Immature natural killer cell (primary cell): ENCODE measurements at regions not wholly inside any gene's neighbourhood (a gene's known extent, or its start where the extent isn't known, plus 50 kb on each side); places are given as distances from the start of the nearest gene placed in this dataset.
A peak's percentile ranks its signal among the peaks of the same experiment; 100 is the strongest.

Experiments
- DNase-seq, 3 donors: peaks; one replicate each; pipeline ENCODE4 v3.0.0; 2022; ENCODE audit warnings: mixed read lengths in 1 of 3
- H3K27ac Mint-ChIP-seq, 6 donors: one replicate each; pipeline ENCODE4 v1.8.0; 2020; ENCODE audit warnings: mixed read lengths in 6 of 6, mild to moderate bottlenecking in 5 of 6, inconsistent platforms in 4 of 6, moderate library complexity in 3 of 6
- H3K27me3 Mint-ChIP-seq, 3 donors: one replicate each; pipeline ENCODE4 v1.8.0; 2020 to 2021; ENCODE audit warnings: low read depth in 3 of 3, mild to moderate bottlenecking in 3 of 3, mixed read lengths in 3 of 3, moderate library complexity in 3 of 3, inconsistent platforms in 1 of 3
- H3K36me3 Mint-ChIP-seq, 3 donors: one replicate each; pipeline ENCODE4 v1.8.0; 2020; ENCODE audit warnings: mixed read lengths in 3 of 3, inconsistent platforms in 2 of 3, mild to moderate bottlenecking in 2 of 3
- H3K4me1 Mint-ChIP-seq, 2 donors: one replicate each; pipeline ENCODE4 v1.8.0; 2020; ENCODE audit warnings: inconsistent platforms in 2 of 2, mild to moderate bottlenecking in 2 of 2, mixed read lengths in 2 of 2, moderate library complexity in 1 of 2
- H3K4me3 Mint-ChIP-seq, 5 donors: one replicate each; pipeline ENCODE4 v1.8.0; 2020; ENCODE audit warnings: mild to moderate bottlenecking in 5 of 5, mixed read lengths in 5 of 5, inconsistent platforms in 3 of 5, moderate library complexity in 3 of 5
- H3K9me3 Mint-ChIP-seq, 6 donors: one replicate each; pipeline ENCODE4 v1.8.0; 2020; ENCODE audit warnings: mild to moderate bottlenecking in 6 of 6, mixed read lengths in 6 of 6, inconsistent platforms in 4 of 6, moderate library complexity in 3 of 6

GRCh38 chr2:67500541-67500940 lies 103.4 kb downstream of the ETAA1 start:
- no peak overlapping the region for H3K4me3 Mint-ChIP-seq
- DNase-seq, result no peak
- no peaks in the 10 kb centered on the region for H3K36me3 Mint-ChIP-seq

DNA sequence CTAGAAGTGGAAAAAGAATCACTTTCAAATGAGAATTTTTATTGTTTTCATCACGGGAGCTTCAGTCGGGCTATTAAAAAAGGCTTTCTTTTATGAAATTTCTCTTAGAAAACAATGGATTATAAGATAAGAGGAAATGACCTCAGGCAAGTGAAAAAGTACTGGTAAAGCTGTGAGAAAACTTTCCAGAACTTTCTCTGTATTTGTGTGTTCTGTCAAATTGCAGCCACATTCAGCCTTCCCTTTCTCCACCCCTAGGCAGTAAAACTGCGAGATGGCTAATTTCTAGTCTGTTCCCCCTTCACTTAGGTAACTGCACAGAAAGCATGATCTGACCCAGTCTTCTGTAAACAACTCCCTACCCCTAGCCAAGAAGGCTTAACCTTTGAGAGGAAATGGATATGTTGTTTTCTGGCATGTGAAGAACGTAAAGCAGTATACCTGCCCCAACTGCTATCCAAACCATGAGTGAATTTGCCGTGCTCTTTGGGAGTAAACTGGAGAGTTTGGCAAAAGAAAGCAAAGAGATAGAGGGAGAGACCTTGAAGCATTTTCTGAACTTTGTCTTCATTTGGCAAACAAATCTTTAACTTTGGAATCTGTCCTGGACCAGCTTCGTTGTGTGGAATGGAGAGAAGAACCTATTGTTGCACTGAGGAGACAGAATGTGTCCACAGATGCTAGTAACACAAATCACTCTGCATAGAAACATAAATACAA lies 105.4 kb downstream of the ETAA1 start:
- peaks cover 0 to 7% (median 0%) of the 10 kb centered on the region in 6 donors for H3K9me3 Mint-ChIP-seq
- no peak overlapping the region for H3K4me3 Mint-ChIP-seq
- no peak overlapping the region for H3K27ac Mint-ChIP-seq
- H3K27me3 Mint-ChIP-seq, result peaks cover 3 to 8% (median 7%) of the 10 kb centered on the region in 3 donors
- H3K36me3 Mint-ChIP-seq, result no peaks in the 10 kb centered on the region
- H3K4me1 Mint-ChIP-seq, result peaks cover 0 to 1% of the 10 kb centered on the region in 2 donors
- no peak for DNase-seq

More at GRCh38 chr2:67500541-67500940, 103.4 kb downstream of the ETAA1 start:
- peak overlapping the region in 1 of 6 donors; percentile 55 for H3K27ac Mint-ChIP-seq
- H3K9me3 Mint-ChIP-seq, result peaks cover 0 to 7% (median 0%) of the 10 kb centered on the region in 6 donors
- H3K27me3 Mint-ChIP-seq, result peaks cover 0 to 5% (median 4%) of the 10 kb centered on the region in 3 donors
- H3K4me1 Mint-ChIP-seq, result no peaks in the 10 kb centered on the region

- Mint-ChIP-seq H3K27me3 (peaks cover 3 to 8% (median 7%) of the 10 kb centered on the region in 3 donors), H3K4me1 (peaks cover 0 to 1% of the 10 kb centered on the region in 2 donors), H3K27ac (no peak overlapping the region), H3K4me3 (no peak overlapping the region), H3K36me3 (no peaks in the 10 kb centered on the region), H3K9me3 (peaks cover 0 to 7% (median 0%) of the 10 kb centered on the region in 6 donors)
- DNase-seq, result no peak
Measured at GRCh38 chr2:67503066-67503795, 106.1 kb downstream of the ETAA1 start.

DNA sequence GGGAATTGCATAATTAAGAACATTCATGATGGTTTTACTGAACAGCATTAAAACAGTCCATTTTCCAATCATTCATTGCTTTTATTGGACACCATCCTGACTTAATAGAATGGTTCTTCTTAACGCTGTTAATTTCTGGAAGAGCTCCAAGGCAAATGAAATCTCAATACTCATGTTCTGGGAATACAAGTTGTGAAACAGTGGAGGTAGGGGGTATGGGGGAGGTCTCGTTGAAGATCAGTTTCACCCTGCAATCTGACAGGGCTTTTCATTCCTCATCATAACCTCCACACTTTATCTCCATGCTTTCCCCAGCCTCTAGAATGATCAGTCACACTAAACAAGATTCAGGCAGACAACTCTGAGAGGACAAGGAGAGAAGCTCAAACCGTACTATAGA lies 113.6 kb downstream of the ETAA1 start:
- Mint-ChIP-seq H3K36me3 (no peaks in the 10 kb centered on the region), H3K4me3 (no peak overlapping the region), H3K4me1 (peaks cover 0 to 1% of the 10 kb centered on the region in 2 donors), H3K27ac (no peak overlapping the region), H3K27me3 (peaks cover 1 to 5% (median 3%) of the 10 kb centered on the region in 3 donors), H3K9me3 (peaks cover 0 to 2% (median 0%) of the 10 kb centered on the region in 6 donors)
- no peak for DNase-seq

- no peaks in the 10 kb centered on the region for H3K4me1 Mint-ChIP-seq
Measured at GRCh38 chr2:67514515-67514914, 117.4 kb downstream of the ETAA1 start.

GRCh38 chr2:67515056-67515455 lies 117.9 kb downstream of the ETAA1 start:
- Mint-ChIP-seq H3K36me3 (no peaks in the 10 kb centered on the region), H3K27me3 (peaks cover 0 to 3% (median 0%) of the 10 kb centered on the region in 3 donors), H3K9me3 (peaks cover 0 to 2% (median 0%) of the 10 kb centered on the region in 6 donors), H3K4me3 (no peak overlapping the region), H3K4me1 (no peaks in the 10 kb centered on the region), H3K27ac (no peak overlapping the region)
- DNase-seq, result no peak

More at GRCh38 chr2:67514515-67514914, 117.4 kb downstream of the ETAA1 start:
- Mint-ChIP-seq H3K4me3 (no peak overlapping the region), H3K36me3 (no peaks in the 10 kb centered on the region), H3K27me3 (no peaks in the 10 kb centered on the region), H3K9me3 (peaks cover 0 to 2% (median 0%) of the 10 kb centered on the region in 6 donors), H3K27ac (no peak overlapping the region)
- no peak for DNase-seq

GRCh38 chr2:67515538-67515937 lies 118.4 kb downstream of the ETAA1 start:
- Mint-ChIP-seq H3K9me3 (peaks cover 0 to 2% (median 0%) of the 10 kb centered on the region in 6 donors), H3K36me3 (no peaks in the 10 kb centered on the region), H3K27ac (no peak overlapping the region), H3K27me3 (peaks cover 0 to 3% (median 0%) of the 10 kb centered on the region in 3 donors), H3K4me1 (no peaks in the 10 kb centered on the region), H3K4me3 (no peak overlapping the region)
- DNase-seq, result no peak

GRCh38 chr2:67516362-67516761 lies 119.2 kb downstream of the ETAA1 start:
- H3K36me3 Mint-ChIP-seq, result no peaks in the 10 kb centered on the region

GRCh38 chr2:67516899-67517530 lies 119.9 kb downstream of the ETAA1 start:
- H3K4me3 Mint-ChIP-seq, result no peak overlapping the region
- no peak for DNase-seq
- peaks cover 0 to 5% (median 3%) of the 10 kb centered on the region in 3 donors for H3K27me3 Mint-ChIP-seq
- no peak overlapping the region for H3K27ac Mint-ChIP-seq
- H3K9me3 Mint-ChIP-seq, result peaks cover 0 to 2% (median 0%) of the 10 kb centered on the region in 6 donors
- H3K4me1 Mint-ChIP-seq, result no peaks in the 10 kb centered on the region
- no peaks in the 10 kb centered on the region for H3K36me3 Mint-ChIP-seq

More at GRCh38 chr2:67516362-67516761, 119.2 kb downstream of the ETAA1 start:
- no peak overlapping the region for H3K27ac Mint-ChIP-seq
- H3K9me3 Mint-ChIP-seq, result peaks cover 0 to 2% (median 0%) of the 10 kb centered on the region in 6 donors
- H3K27me3 Mint-ChIP-seq, result peaks cover 0 to 3% (median 3%) of the 10 kb centered on the region in 3 donors
- H3K4me1 Mint-ChIP-seq, result no peaks in the 10 kb centered on the region
- no peak overlapping the region for H3K4me3 Mint-ChIP-seq
- no peak for DNase-seq

DNA sequence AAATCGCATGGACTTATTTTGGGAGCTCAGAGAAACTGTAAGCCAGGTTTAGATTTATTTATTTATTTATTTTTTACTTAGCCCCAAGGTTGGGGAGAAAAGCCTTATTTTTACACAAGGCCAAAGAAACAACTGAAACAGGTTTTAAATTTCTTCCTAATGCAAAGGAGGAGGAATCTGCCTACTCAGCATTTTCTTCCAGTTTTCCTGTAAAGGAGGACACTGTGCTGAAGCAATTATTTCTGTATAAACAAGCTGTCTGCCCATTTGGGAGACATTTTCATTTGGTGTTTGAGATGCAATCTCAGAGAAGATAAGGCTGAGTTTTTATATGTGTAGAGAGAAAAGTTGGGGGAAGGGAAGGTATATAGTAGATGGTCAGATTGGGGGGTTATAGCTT lies 125.0 kb downstream of the ETAA1 start:
- Mint-ChIP-seq H3K36me3 (no peaks in the 10 kb centered on the region), H3K4me3 (no peak overlapping the region), H3K4me1 (no peaks in the 10 kb centered on the region), H3K27ac (no peak overlapping the region), H3K27me3 (peaks cover 0 to 11% (median 5%) of the 10 kb centered on the region in 3 donors), H3K9me3 (peaks cover 0 to 4% (median 0%) of the 10 kb centered on the region in 6 donors)
- DNase-seq, result no peak

- no peak overlapping the region for H3K27ac Mint-ChIP-seq
- no peaks in the 10 kb centered on the region for H3K4me1 Mint-ChIP-seq
- no peak overlapping the region for H3K4me3 Mint-ChIP-seq
- no peak for DNase-seq
- peaks cover 0 to 3% (median 0%) of the 10 kb centered on the region in 3 donors for H3K36me3 Mint-ChIP-seq
- peaks cover 0 to 4% (median under 1%) of the 10 kb centered on the region in 6 donors for H3K9me3 Mint-ChIP-seq
- peaks cover 0 to 11% (median 5%) of the 10 kb centered on the region in 3 donors for H3K27me3 Mint-ChIP-seq
Measured at GRCh38 chr2:67524213-67524612, 127.1 kb downstream of the ETAA1 start.

- Mint-ChIP-seq H3K36me3 (peaks cover 0 to 3% (median 0%) of the 10 kb centered on the region in 3 donors), H3K4me1 (no peaks in the 10 kb centered on the region), H3K27ac (no peak overlapping the region), H3K4me3 (no peak overlapping the region), H3K27me3 (peaks cover 0 to 11% (median 2%) of the 10 kb centered on the region in 3 donors), H3K9me3 (peaks cover 0 to 4% (median under 1%) of the 10 kb centered on the region in 6 donors)
- no peak for DNase-seq
Measured at GRCh38 chr2:67524777-67525176, 127.6 kb downstream of the ETAA1 start.

- H3K27me3 Mint-ChIP-seq, result peaks cover 0 to 8% (median 2%) of the 10 kb centered on the region in 3 donors
- H3K4me1 Mint-ChIP-seq, result no peaks in the 10 kb centered on the region
- H3K9me3 Mint-ChIP-seq, result peaks cover 0 to 4% (median under 1%) of the 10 kb centered on the region in 6 donors
- DNase-seq, result no peak
- no peak overlapping the region for H3K27ac Mint-ChIP-seq
- no peak overlapping the region for H3K4me3 Mint-ChIP-seq
- H3K36me3 Mint-ChIP-seq, result peaks cover 0 to 3% (median 0%) of the 10 kb centered on the region in 3 donors
Measured at GRCh38 chr2:67526283-67526682, 129.2 kb downstream of the ETAA1 start.
